AG09309 (cell line): ENCODE measurements at regions not wholly inside any gene's neighbourhood (a gene's known extent, or its start where the extent isn't known, plus 50 kb on each side); places are given as distances from the start of the nearest gene placed in this dataset.

ENCODE experiments used
- DNase-seq: peaks from one replicate; pipeline ENCODE4 v3.0.0-alpha.2; 2010; ENCODE audit warnings: low read depth
- H3K4me3 ChIP-seq: 2 replicates; pipeline ENCODE4 v1.5.1; 2011; ENCODE audit warnings: mild to moderate bottlenecking, low read depth, low read length, moderate library complexity; ENCODE audit not compliant: control insufficient read depth
- CTCF ChIP-seq: IDR thresholded peaks from 2 replicates; pipeline ENCODE4 v1.5.1; 2011; ENCODE audit warnings: mild to moderate bottlenecking, low read depth, low read length, inconsistent platforms; ENCODE audit not compliant: insufficient read depth, control insufficient read depth; ENCODE audit errors: missing control alignments

DNA sequence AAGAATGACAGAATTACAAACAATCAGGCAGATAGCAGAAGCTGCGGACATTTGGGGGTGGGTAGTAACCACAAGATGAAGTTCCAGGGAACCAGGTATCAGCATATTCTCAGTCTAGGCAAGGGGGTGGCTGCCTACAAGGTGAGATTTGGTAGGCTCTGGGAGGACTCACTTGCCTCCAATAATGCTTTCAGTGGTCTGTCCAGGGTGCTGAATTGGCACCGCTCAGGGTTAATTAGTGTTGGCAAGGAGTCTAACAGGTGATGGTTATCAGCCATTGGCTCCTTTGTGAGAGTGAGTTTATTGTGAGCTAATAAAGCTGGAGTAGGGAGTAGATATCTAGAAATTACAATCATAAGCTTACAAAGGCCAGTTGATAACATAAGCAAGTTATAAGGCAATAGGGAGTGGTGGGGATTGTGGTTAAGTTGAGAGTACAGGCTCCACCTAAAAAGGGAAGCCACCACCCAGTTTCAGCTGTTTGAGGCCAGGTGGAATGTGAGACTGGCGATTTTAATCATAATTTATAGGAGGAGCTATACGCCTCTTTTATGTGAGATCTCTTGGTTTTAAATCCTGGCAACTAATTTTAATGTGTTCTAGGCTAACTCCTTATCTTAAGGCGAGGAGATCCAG lies 320.5 kb downstream of the MIAT start:
- no peak for TF ChIP-seq CTCF
- no peak overlapping the region for H3K4me3 ChIP-seq
- DNase-seq: no peak

- no peak overlapping the region for H3K4me3 ChIP-seq
- no peak for DNase-seq
- TF ChIP-seq CTCF: no peak
These were observed 321.9 kb downstream of the MIAT start for GRCh38 chr22:26979294-26979693.

- DNase-seq: no peak
- no peak for TF ChIP-seq CTCF
- no peak overlapping the region for H3K4me3 ChIP-seq
These were observed 323.7 kb downstream of the MIAT start for GRCh38 chr22:26981111-26981510.

GRCh38 chr22:26981541-26981940 lies 324.2 kb downstream of the MIAT start:
- no peak for TF ChIP-seq CTCF
- no peak overlapping the region for H3K4me3 ChIP-seq

DNA sequence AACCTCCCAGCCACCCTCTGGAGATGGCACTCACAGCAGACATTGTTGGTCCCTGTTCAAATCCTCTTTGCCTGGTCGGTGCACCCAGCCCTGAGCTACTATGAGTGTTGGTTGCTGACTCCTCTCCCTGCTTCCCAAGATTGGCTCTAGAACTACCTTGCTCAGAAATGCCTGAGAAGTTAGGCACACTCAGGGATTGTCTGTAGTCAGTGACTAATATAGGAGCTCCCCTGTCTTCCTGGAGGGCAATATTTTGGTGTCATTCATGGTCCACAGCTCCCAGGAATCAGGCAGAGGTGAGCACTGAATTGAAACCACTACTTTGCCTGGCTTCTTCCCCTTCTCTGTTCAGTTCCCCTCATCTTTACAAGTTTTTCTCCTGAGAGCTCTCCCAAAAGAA lies 325.9 kb downstream of the MIAT start:
- no peak for DNase-seq
- no peak overlapping the region for H3K4me3 ChIP-seq
- TF ChIP-seq CTCF: no peak

More at GRCh38 chr22:26981541-26981940, 324.2 kb downstream of the MIAT start:
- no peak for DNase-seq

DNA sequence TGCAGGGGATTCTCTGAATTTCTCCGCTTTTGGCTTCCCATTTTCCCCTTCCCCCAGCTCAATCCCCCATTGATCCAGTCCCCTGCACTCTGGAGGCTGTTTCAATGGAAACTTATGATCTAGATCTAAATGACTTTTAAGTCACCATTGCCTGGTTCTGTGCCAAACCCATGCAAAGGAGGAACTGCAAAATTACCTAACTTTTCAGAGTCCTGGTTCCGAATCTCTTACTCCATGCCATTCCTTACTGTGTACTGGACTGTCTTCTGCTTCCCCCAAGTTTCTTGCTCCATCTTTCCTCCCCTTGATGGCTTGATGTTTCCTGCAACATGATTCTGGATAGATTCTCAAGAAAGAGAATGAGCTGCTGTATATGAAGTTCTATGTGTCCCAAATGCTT lies 327.8 kb downstream of the MIAT start:
- no peak for DNase-seq
- TF ChIP-seq CTCF: no peak
- no peak overlapping the region for H3K4me3 ChIP-seq
